Activated naive CD8-positive, alpha-beta T cell treated with anti-CD3 and anti-CD28 coated beads, Interleukin-2, amount 50 U/mL, for 24 hours (primary cell): ENCODE measurements at regions not wholly inside any gene's neighbourhood (a gene's known extent, or its start where the extent isn't known, plus 50 kb on each side); places are given as distances from the start of the nearest gene placed in this dataset.

ENCODE experiments used
- ATAC-seq: fragments of 150-1000 bp; cut with Tn5 transposase; one replicate; pipeline ENCODE4 v1.10.0; 2021
- DNase-seq: peaks from one replicate; pipeline ENCODE4 v3.0.0; 2021
- H3K27ac Mint-ChIP-seq: one replicate; pipeline ENCODE4 v1.8.0; 2021; ENCODE audit warnings: mild to moderate bottlenecking, mixed read lengths
- H3K27me3 Mint-ChIP-seq: one replicate; pipeline ENCODE4 v1.8.0; 2021; ENCODE audit warnings: mixed read lengths
- H3K36me3 Mint-ChIP-seq: one replicate; pipeline ENCODE4 v1.8.0; 2021; ENCODE audit warnings: low read depth, mixed read lengths
- H3K4me1 Mint-ChIP-seq: one replicate; pipeline ENCODE4 v1.8.0; 2021; ENCODE audit warnings: mixed read lengths
- H3K4me3 Mint-ChIP-seq: one replicate; pipeline ENCODE4 v1.8.0; 2021; ENCODE audit warnings: mild to moderate bottlenecking, moderate library complexity, mixed read lengths
- H3K9me3 Mint-ChIP-seq: one replicate; pipeline ENCODE4 v1.8.0; 2021; ENCODE audit warnings: mixed read lengths

- peaks cover 21% of the 10 kb centered on the region for H3K4me1 Mint-ChIP-seq
These were observed 149.4 kb upstream of the ID2 start for GRCh38 chr2:8532438-8532837.

GRCh38 chr2:8533923-8534322 is 147.9 kb upstream of the ID2 start:
- DNase-seq (no peak), ATAC-seq (no peak)
- Mint-ChIP-seq H3K27ac (no peak overlapping the region), H3K36me3 (peaks cover 5% of the 10 kb centered on the region), H3K4me3 (no peak overlapping the region), H3K27me3 (peaks cover 6% of the 10 kb centered on the region), H3K9me3 (peaks cover 18% of the 10 kb centered on the region), H3K4me1 (peaks cover 30% of the 10 kb centered on the region)

More at GRCh38 chr2:8532438-8532837, 149.4 kb upstream of the ID2 start:
- Mint-ChIP-seq H3K36me3 (peaks cover 5% of the 10 kb centered on the region), H3K4me3 (no peak overlapping the region), H3K27me3 (peaks cover 3% of the 10 kb centered on the region), H3K9me3 (peaks cover 18% of the 10 kb centered on the region), H3K27ac (no peak overlapping the region)
- DNase-seq (no peak), ATAC-seq (no peak)

GRCh38 chr2:8534386-8534728 is 147.5 kb upstream of the ID2 start:
- Mint-ChIP-seq H3K36me3 (peaks cover 5% of the 10 kb centered on the region), H3K27ac (no peak overlapping the region), H3K4me3 (no peak overlapping the region), H3K4me1 (peaks cover 34% of the 10 kb centered on the region), H3K9me3 (peaks cover 18% of the 10 kb centered on the region), H3K27me3 (peaks cover 6% of the 10 kb centered on the region)
- DNase-seq, result no peak
- ATAC-seq, result no peak

- Mint-ChIP-seq H3K36me3 (peaks cover 5% of the 10 kb centered on the region), H3K27me3 (peaks cover 2% of the 10 kb centered on the region), H3K4me3 (no peak overlapping the region), H3K4me1 (peaks cover 37% of the 10 kb centered on the region), H3K9me3 (peaks cover 18% of the 10 kb centered on the region), H3K27ac (no peak overlapping the region)
- ATAC-seq (no peak), DNase-seq (no peak)
These were observed 147.0 kb upstream of the ID2 start for GRCh38 chr2:8534729-8535468.

- no peak overlapping the region for H3K27ac Mint-ChIP-seq
These were observed 146.4 kb upstream of the ID2 start for GRCh38 chr2:8535469-8535795.

GRCh38 chr2:8535821-8536685 is 145.8 kb upstream of the ID2 start:
- DNase-seq, result no peak
- Mint-ChIP-seq H3K4me1 (peaks cover 49% of the 10 kb centered on the region), H3K27ac (peak overlapping the region; percentile 67), H3K4me3 (no peak overlapping the region), H3K27me3 (peaks cover 5% of the 10 kb centered on the region), H3K36me3 (peaks cover 5% of the 10 kb centered on the region), H3K9me3 (peaks cover 17% of the 10 kb centered on the region)
- ATAC-seq, result peak; percentile 41

More at GRCh38 chr2:8535469-8535795, 146.4 kb upstream of the ID2 start:
- ATAC-seq (no peak), DNase-seq (no peak)
- Mint-ChIP-seq H3K4me1 (peaks cover 43% of the 10 kb centered on the region), H3K4me3 (no peak overlapping the region), H3K9me3 (peaks cover 18% of the 10 kb centered on the region), H3K27me3 (peaks cover 2% of the 10 kb centered on the region), H3K36me3 (peaks cover 5% of the 10 kb centered on the region)

GRCh38 chr2:8536686-8537561 is 144.9 kb upstream of the ID2 start:
- peaks cover 58% of the 10 kb centered on the region for H3K4me1 Mint-ChIP-seq
- H3K36me3 Mint-ChIP-seq, result peaks cover 2% of the 10 kb centered on the region
- H3K27ac Mint-ChIP-seq, result peak overlapping the region; percentile 74
- peaks cover 8% of the 10 kb centered on the region for H3K9me3 Mint-ChIP-seq
- peaks cover 6% of the 10 kb centered on the region for H3K27me3 Mint-ChIP-seq
- ATAC-seq, result no peak
- DNase-seq, result no peak
- H3K4me3 Mint-ChIP-seq, result no peak overlapping the region

- Mint-ChIP-seq H3K4me3 (no peak overlapping the region), H3K27me3 (peaks cover 6% of the 10 kb centered on the region), H3K27ac (peak overlapping the region; percentile 74), H3K4me1 (peaks cover 65% of the 10 kb centered on the region), H3K9me3 (peaks cover 4% of the 10 kb centered on the region), H3K36me3 (no peaks in the 10 kb centered on the region)
- no peak for DNase-seq
- no peak for ATAC-seq
These were observed 144.2 kb upstream of the ID2 start for GRCh38 chr2:8537562-8538155.

GRCh38 chr2:8538531-8538930 is 143.3 kb upstream of the ID2 start:
- peaks cover 74% of the 10 kb centered on the region for H3K4me1 Mint-ChIP-seq
- H3K27me3 Mint-ChIP-seq, result peaks cover 6% of the 10 kb centered on the region
- ATAC-seq, result no peak
- H3K4me3 Mint-ChIP-seq, result no peak overlapping the region
- DNase-seq, result no peak
- H3K9me3 Mint-ChIP-seq, result no peaks in the 10 kb centered on the region
- peak overlapping the region; percentile 74 for H3K27ac Mint-ChIP-seq
- no peaks in the 10 kb centered on the region for H3K36me3 Mint-ChIP-seq

GRCh38 chr2:8538931-8539621 is 142.8 kb upstream of the ID2 start:
- DNase-seq (no peak), ATAC-seq (no peak)
- H3K9me3 Mint-ChIP-seq, result no peaks in the 10 kb centered on the region
- no peak overlapping the region for H3K27ac Mint-ChIP-seq
- no peak overlapping the region for H3K4me3 Mint-ChIP-seq
- H3K4me1 Mint-ChIP-seq, result peaks cover 79% of the 10 kb centered on the region
- H3K27me3 Mint-ChIP-seq, result peaks cover 6% of the 10 kb centered on the region
- no peaks in the 10 kb centered on the region for H3K36me3 Mint-ChIP-seq

- Mint-ChIP-seq H3K27me3 (peaks cover 6% of the 10 kb centered on the region), H3K4me3 (no peak overlapping the region), H3K36me3 (no peaks in the 10 kb centered on the region), H3K4me1 (peaks cover 88% of the 10 kb centered on the region), H3K27ac (peak overlapping the region; percentile 72), H3K9me3 (no peaks in the 10 kb centered on the region)
- DNase-seq, result no peak
- no peak for ATAC-seq
These were observed 141.9 kb upstream of the ID2 start for GRCh38 chr2:8539743-8540551.

- no peak for DNase-seq
- H3K9me3 Mint-ChIP-seq, result no peaks in the 10 kb centered on the region
- no peak for ATAC-seq
- H3K27ac Mint-ChIP-seq, result peak overlapping the region; percentile 54
- H3K4me1 Mint-ChIP-seq, result peaks cover 90% of the 10 kb centered on the region
- peak overlapping the region; percentile 24 for H3K4me3 Mint-ChIP-seq
- H3K27me3 Mint-ChIP-seq, result peaks cover 6% of the 10 kb centered on the region
- H3K36me3 Mint-ChIP-seq, result no peaks in the 10 kb centered on the region
These were observed 141.3 kb upstream of the ID2 start for GRCh38 chr2:8540552-8541055.

- H3K4me3 Mint-ChIP-seq, result no peak overlapping the region
- H3K36me3 Mint-ChIP-seq, result no peaks in the 10 kb centered on the region
- H3K27ac Mint-ChIP-seq, result peak overlapping the region; percentile 54
- peaks cover 6% of the 10 kb centered on the region for H3K27me3 Mint-ChIP-seq
- DNase-seq, result no peak
- peaks cover 89% of the 10 kb centered on the region for H3K4me1 Mint-ChIP-seq
- H3K9me3 Mint-ChIP-seq, result no peaks in the 10 kb centered on the region
- no peak for ATAC-seq
These were observed 140.6 kb upstream of the ID2 start for GRCh38 chr2:8541223-8541622.
